ENCODE measurements at regions not wholly inside any gene's neighbourhood (a gene's known extent, or its start where the extent isn't known, plus 50 kb on each side); places are given as distances from the start of the nearest gene placed in this dataset. TPM values are rescaled to one million over a fixed set of nuclear protein-coding genes. Genes with fewer than 3 reads are reported as not detected.

Small RNA genes in the stretch of these regions (microRNA-seq; reads per million reads assigned to microRNA genes)
- gene MIR5701-1 (ENCODE audit: borderline number of aligned reads in 2 of 2, borderline replicate concordance in 2 of 2) = 0 reads per million in 2 donors

Small RNA genes in the stretch of these regions (small RNA-seq; reads per million reads assigned to genes)
- not detected for gene IGHD1OR15-1B
- not detected for gene IGHD2OR15-2B
- not detected for gene IGHD3OR15-3B
- not detected for gene IGHD4OR15-4B
- not detected for gene IGHD5OR15-5B
- not detected for gene MIR5701-1
- not detected for gene RN7SL400P
